ENCODE measurements at regions not wholly inside any gene's neighbourhood (a gene's known extent, or its start where the extent isn't known, plus 50 kb on each side); places are given as distances from the start of the nearest gene placed in this dataset.

- no peak for DNase-seq (ENCODE audit: low spot score)
Observed at GRCh38 chr1:221071777-221072176, 192.5 kb downstream of the HLX start.

DNA sequence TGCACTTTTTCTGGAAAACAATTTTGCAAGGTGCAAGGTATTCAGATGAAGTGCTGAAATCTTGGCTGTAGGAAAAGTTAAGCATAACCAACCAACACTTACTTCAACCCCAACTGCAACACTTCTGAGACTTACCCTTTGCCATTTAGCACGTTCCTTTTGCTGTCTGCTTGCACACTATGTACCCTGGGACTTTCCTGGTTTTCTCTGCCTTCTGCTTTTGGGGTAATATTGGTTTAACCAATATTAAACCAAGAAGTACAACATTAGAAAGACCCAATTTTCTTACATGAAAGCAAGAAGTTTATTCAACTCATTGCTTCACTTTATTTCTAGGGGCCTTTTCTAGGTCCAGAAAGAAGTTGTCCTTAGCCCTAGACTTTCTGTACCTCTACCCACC is 193.0 kb downstream of the HLX start:
- DNase-seq (ENCODE audit: low spot score): no peak

- no peak for DNase-seq (ENCODE audit: low spot score)
Observed at GRCh38 chr1:221074332-221074731, 195.1 kb downstream of the HLX start.

DNA sequence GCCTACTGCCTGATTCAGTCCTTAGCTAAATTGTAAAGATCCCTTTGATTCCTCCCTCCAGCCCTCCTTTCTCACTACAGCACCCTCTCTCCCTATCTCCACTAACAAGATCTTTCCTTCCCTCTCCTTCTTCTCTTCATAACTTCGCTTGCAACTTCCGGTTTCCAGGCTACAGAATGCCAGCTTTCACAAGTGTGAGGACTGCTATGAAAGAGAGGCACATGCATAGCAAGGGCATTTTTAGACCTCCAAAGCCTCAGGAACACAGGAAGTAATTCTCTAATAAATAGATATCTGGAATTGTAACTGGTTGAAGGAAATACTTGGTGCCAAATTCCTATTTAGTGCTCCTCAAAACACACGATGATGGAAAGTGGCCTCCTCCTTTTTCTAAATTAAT is 196.7 kb downstream of the HLX start:
- DNase-seq (ENCODE audit: low spot score): no peak

DNA sequence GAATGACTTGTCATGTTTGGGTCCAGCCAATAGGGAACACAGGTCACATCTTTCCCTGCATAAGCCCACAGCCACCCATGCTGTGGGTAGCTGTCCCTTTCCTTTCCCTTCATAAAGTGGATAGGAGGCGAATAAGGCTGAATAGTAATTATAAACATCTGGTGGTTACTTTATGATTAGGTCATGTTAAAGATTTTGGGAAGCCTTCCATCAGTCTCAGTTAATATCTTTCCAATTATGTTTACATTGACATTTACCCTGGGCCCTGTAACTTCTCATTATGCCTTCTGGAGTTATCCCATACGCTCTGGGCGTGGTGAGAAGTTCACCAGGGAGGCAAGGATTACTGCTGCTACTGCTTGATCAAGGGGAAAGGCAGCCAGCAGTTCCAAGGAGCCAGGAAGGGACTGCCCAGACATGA is 197.2 kb downstream of the HLX start:
- DNase-seq (ENCODE audit: low spot score): no peak

DNA sequence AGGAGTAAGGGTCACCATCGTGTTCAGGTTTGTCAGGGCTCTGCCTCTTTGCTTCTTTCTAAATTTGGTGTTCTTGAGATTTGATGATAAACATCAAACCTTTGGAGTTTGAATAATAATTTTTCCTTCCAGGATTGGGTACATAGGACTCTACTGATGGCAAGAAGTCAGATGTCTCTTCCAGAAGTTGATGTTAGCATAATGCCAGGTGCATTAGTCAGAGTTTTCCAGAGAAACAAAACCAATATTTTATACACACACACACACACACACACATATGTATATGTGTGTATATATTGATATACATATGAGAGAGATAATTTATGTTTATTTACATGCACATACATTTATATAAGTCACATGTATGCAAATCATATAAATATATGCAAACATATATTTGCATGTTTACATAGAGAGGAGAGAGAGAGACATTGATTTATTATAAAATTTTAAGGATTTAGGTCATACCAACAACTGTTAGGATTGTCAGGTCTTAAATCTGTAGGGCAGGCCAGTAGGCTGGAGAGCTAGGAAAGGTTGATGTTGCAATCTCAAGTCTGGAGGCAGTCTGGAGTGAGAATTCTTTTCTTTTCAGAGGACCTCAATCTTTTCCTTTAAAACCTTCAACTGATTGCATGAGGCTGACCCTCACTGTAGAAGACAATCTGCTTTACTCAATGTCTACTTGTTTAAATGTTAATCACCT is 199.2 kb downstream of the HLX start:
- no peak for DNase-seq (ENCODE audit: low spot score)

- DNase-seq (ENCODE audit: low spot score): no peak
Observed at GRCh38 chr1:221083902-221084301, 204.7 kb downstream of the HLX start.

DNA sequence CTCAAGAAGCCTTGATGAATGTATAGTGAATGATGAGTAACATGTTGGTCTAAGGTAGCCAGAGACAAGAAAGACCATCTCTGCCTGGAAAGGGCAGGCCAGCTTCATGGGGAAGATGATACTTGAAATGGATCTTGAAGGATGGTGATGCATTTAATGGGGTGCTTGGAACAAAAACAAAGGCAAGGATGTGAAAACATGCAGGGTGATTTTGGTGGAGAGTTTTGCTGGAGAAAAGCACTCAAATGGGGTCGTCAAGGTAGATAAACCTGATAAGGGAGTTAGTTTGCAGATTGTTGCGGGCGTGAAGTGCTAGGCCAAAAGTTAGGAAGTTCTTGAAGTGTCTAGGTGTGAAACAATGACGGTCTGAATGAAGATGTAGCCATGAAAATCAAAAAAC is 205.4 kb downstream of the HLX start:
- DNase-seq (ENCODE audit: low spot score): no peak

DNA sequence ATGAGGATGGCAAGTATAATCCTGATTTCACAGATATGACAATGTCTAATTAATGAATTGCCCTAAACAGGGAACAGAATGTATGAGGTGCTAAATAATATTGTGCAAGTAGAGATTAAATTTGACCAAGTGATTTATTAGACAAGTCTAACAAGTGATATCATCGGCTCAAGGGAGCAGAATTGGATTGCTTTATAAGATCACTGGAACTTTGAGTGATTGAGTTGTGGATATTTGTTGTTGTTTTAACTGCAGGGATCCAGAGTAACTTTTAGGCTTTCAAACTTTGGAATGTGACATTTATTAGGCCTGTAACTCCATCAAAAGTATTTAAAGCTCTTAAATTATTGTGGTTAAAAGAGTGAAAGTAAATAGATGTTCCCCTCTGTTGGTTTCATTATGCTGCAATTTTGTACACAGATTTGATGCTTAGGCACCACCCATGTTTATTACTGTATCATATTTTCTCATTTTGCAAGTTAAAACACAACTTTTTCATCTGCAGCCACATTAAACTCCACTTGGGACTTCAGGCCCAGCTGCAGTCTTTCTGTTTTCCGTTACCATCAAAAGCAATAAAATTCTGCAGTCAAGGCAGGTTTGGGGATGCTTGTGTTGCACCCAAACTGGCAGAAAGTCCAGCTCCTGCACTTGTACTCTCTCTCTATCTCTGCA is 206.6 kb downstream of the HLX start:
- DNase-seq (ENCODE audit: low spot score): no peak

- no peak for DNase-seq (ENCODE audit: low spot score)
Observed at GRCh38 chr1:221087919-221088318, 208.7 kb downstream of the HLX start.

DNA sequence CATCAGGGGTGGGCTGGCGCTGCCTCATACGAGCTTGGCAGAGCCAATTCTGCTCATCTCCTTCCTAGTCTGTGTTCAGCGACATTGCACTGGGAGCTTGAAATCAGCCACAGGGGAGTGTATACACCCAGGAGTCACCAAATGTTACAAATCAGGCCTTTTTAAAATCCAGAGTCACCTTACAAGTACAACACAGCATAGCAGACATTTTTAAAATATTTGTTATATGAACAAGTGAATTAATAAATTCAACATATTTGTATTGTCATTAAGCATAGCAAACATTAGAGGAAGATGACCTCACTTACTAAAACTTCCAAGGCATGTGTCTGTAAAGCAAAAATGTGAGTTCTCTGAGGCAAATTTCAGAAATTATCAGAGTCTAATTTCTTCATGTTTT is 210.0 kb downstream of the HLX start:
- DNase-seq (ENCODE audit: low spot score): no peak

GRCh38 chr1:221089803-221090202 is 210.6 kb downstream of the HLX start:
- no peak for DNase-seq (ENCODE audit: low spot score)

DNA sequence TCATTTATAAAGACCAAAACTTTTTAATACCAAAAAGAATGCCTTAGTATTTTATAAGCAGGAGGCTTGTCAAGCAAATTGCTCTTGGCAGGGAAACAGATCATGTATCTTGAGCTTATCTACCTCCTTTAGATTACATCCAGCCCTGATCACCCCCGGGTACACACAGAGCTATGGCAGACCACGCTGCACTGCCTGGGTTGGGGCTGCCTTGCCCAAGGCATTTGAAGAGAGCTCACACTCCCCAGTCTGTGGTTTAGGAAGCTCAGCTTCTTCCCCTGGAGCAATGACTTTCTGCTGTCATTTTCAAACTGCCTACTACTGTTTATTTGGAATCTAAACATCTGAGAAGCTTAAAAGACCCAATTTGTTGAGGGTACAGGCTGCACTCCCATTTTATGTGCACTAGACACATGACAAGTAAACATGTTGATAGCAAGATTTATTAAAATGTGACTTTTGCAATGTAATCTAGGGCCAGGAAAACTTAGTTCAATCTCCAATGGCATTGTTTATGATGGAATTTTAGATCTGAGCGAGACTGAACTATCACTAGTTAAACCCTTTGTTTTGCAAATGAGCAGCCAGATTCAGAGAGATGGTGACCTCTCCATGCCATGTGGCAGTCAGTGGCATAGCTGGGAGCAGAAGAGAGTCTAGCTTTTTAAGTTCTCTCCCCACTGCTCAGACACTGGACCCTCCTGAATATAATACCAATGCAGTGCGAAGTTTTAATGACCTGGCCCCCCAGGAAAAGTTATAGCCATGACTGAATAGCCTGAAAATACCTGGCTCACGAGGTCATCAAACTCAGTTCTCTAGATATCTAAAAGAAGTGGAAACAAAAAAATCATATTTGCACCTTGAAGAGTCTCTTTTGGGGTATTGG is 214.9 kb downstream of the HLX start:
- no peak for DNase-seq (ENCODE audit: low spot score)

- DNase-seq (ENCODE audit: low spot score): no peak
Observed at GRCh38 chr1:221097479-221098281, 218.4 kb downstream of the HLX start.

- no peak for DNase-seq (ENCODE audit: low spot score)
Observed at GRCh38 chr1:221098471-221099405, 219.5 kb downstream of the HLX start.

- no peak for DNase-seq (ENCODE audit: low spot score)
Observed at GRCh38 chr1:221099747-221100595, 220.7 kb downstream of the HLX start.

DNA sequence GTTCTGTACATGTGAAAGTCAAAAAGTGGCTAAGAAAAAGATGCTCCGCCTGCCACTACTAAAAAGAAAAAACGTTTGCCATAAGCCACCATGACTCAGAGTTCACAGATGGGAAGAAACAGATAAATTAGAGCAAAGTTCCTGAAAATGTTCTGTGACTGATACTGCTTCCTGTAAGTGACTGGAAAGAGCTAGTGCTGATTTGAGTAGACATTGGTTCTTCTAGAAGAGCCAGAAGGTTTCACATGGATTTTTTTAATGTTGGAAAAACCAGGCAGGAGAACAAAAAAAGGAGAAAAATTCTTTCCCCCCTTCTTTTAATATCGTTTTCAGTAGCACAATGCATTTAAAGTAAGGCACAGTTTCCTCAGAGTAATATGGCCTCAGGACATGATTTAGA is 221.4 kb downstream of the HLX start:
- DNase-seq (ENCODE audit: low spot score): peak; percentile 67

DNA sequence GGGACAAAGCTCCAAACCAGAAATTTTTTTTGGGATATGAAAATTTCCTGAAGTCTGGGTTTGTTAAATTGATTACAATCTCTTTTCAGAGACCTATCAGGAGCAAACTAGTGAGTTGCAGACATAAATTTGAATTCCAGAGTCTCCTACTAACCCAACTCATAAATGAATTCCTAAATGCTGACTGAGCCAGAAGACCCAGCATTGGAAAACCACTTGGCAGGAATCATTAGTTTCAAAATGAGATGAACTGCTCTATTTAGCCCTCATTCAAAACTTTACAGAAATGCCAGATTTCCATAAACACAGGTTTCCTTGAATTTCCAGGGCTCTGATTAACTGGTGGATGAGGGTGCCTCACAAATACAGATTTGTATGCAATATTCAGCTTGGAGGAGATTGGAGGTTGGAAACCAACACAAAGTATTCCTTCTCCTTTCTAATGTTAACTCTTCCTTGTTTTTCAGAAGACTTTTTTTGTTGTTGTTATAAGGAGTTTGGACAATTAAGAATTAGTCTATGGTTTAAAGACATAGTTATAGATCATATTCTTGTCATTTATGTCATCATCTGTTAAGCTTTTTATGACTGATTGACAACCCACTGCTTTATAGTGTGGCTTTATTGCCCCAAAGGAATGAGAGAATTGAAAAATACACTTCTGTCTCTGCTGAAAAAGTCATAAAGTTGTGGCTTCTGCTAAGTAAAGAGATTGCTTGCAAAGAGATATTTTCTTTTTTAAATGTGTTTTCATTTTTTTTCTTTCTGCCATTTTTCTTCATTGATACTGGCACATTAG is 222.8 kb downstream of the HLX start:
- no peak for DNase-seq (ENCODE audit: low spot score)

DNA sequence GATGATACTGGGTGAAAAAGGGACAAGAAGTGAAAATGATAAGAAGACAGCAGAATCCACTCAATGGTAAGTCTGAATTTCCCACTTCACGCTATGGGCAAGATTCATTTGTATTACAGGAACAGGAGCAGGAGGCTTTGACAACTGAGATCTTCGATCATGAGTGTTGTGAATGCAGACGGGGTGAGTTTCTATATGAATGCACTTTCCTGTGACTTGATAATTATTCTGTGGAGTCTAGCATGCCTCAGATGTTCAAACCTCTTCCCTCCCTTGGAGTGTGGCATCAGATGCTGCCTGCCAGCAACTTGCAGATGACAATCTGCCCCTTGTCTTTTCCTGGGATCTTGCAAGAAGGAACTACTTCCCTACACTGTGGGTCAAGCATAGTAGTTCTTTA is 225.4 kb downstream of the HLX start:
- no peak for DNase-seq (ENCODE audit: low spot score)
